Colonic mucosa (tissue), 4 donors: ENCODE measurements at regions not wholly inside any gene's neighbourhood (a gene's known extent, or its start where the extent isn't known, plus 50 kb on each side); places are given as distances from the start of the nearest gene placed in this dataset.
"Not testable (repeated sequence)": the region's sequence is repeated elsewhere in the genome, so short reads cannot be mapped to it uniquely, and the experiment has no call there.

ENCODE experiments used
- DNase-seq: peaks from one replicate; pipeline ENCODE4 v3.0.0-alpha.2; 2020
- H3K27ac ChIP-seq: fragments of 200-600 bp; one replicate; pipeline ENCODE4 v1.8.0; 2021
- H3K27me3 ChIP-seq: fragments of 200-600 bp; one replicate; pipeline ENCODE4 v1.8.0; 2021
- H3K36me3 ChIP-seq: fragments of 200-600 bp; one replicate; pipeline ENCODE4 v1.8.0; 2021
- H3K4me1 ChIP-seq: fragments of 200-600 bp; one replicate; pipeline ENCODE4 v1.8.0; 2021; ENCODE audit warnings: mild to moderate bottlenecking
- H3K4me3 ChIP-seq: fragments of 200-600 bp; one replicate; pipeline ENCODE4 v1.8.0; 2021
- H3K9ac ChIP-seq, 2 donors: one replicate each; pipeline ENCODE4 v1.7.0; 2013; ENCODE audit warnings: control low read depth in 2 of 2, low read depth in 2 of 2, low read length in 2 of 2
- H3K9me3 ChIP-seq: fragments of 200-600 bp; one replicate; pipeline ENCODE4 v1.8.0; 2021
- CTCF ChIP-seq: fragments of 200-600 bp; IDR thresholded peaks from one replicate; pipeline ENCODE4 v1.8.0; 2022; ENCODE audit warnings: antibody characterized with exemption, mild to moderate bottlenecking
- intact Hi-C: fragments of 100-400 bp; cut with DNase I; formaldehyde crosslinking; loops from one replicate; pipeline ENCODE4 v1.14.1; 2022
- donor health status: healthy.
- donor health status: DM: no; HTN: no; CAD: no.
- donor health status: DM: no; HTN: no; CAD: no.

GRCh38 chr15:54803134-54803808, 393.5 kb downstream of the RSL24D1 start:
- Histone ChIP-seq H3K4me1 (no peaks in the 10 kb centered on the region), H3K27me3 (no peaks in the 10 kb centered on the region), H3K4me3 (no peak overlapping the region), H3K27ac (no peak overlapping the region), H3K36me3 (no peaks in the 10 kb centered on the region), H3K9me3 (no peaks in the 10 kb centered on the region), H3K9ac (no peak overlapping the region)
- no peak for DNase-seq
- intact Hi-C loops, result no loop called here
- no peak for TF ChIP-seq CTCF

- no peak overlapping the region for H3K27ac ChIP-seq
- intact Hi-C loops, result no loop called here
- H3K4me3 ChIP-seq, result no peak overlapping the region
- H3K4me1 ChIP-seq, result no peaks in the 10 kb centered on the region
- no peaks in the 10 kb centered on the region for H3K9me3 ChIP-seq
- TF ChIP-seq CTCF, result no peak
- no peak overlapping the region for H3K9ac ChIP-seq
- H3K36me3 ChIP-seq, result no peaks in the 10 kb centered on the region
- DNase-seq, result no peak
- H3K27me3 ChIP-seq, result no peaks in the 10 kb centered on the region
Measured at GRCh38 chr15:54792526-54792925, 404.2 kb downstream of the RSL24D1 start.

- H3K27me3 ChIP-seq, result no peaks in the 10 kb centered on the region
- H3K36me3 ChIP-seq, result no peaks in the 10 kb centered on the region
- no peak overlapping the region for H3K27ac ChIP-seq
- no peak overlapping the region for H3K4me3 ChIP-seq
- H3K9me3 ChIP-seq, result no peaks in the 10 kb centered on the region
- intact Hi-C loops, result no loop called here
- no peak for TF ChIP-seq CTCF
- no peak overlapping the region for H3K9ac ChIP-seq
- DNase-seq, result no peak
- no peaks in the 10 kb centered on the region for H3K4me1 ChIP-seq
Measured at GRCh38 chr15:54790693-54791092, 406.0 kb downstream of the RSL24D1 start.

GRCh38 chr15:54789376-54789775, 407.4 kb downstream of the RSL24D1 start:
- H3K36me3 ChIP-seq, result no peaks in the 10 kb centered on the region
- intact Hi-C loops, result no loop called here
- TF ChIP-seq CTCF, result no peak

GRCh38 chr15:54781220-54781619, 415.5 kb downstream of the RSL24D1 start:
- intact Hi-C loops, DNase-seq, H3K36me3 ChIP-seq, H3K27ac ChIP-seq, H3K9ac ChIP-seq, H3K4me3 ChIP-seq, H3K27me3 ChIP-seq, H3K4me1 ChIP-seq, H3K9me3 ChIP-seq: not testable (repeated sequence)

More at GRCh38 chr15:54789376-54789775, 407.4 kb downstream of the RSL24D1 start:
- Histone ChIP-seq H3K4me3 (no peak overlapping the region), H3K27ac (no peak overlapping the region), H3K9me3 (no peaks in the 10 kb centered on the region), H3K27me3 (no peaks in the 10 kb centered on the region), H3K9ac (no peak overlapping the region), H3K4me1 (no peaks in the 10 kb centered on the region)
- DNase-seq, result no peak

GRCh38 chr15:54779271-54779670, 417.5 kb downstream of the RSL24D1 start:
- TF ChIP-seq CTCF, result no peak
- Histone ChIP-seq H3K4me1 (no peaks in the 10 kb centered on the region), H3K27me3 (no peaks in the 10 kb centered on the region), H3K27ac (no peak overlapping the region), H3K9ac (no peak overlapping the region), H3K9me3 (no peaks in the 10 kb centered on the region), H3K36me3 (no peaks in the 10 kb centered on the region), H3K4me3 (no peak overlapping the region)
- intact Hi-C loops, result no loop called here
- DNase-seq, result no peak
